WTC11 (cell line): ENCODE measurements at regions not wholly inside any gene's neighbourhood (a gene's known extent, or its start where the extent isn't known, plus 50 kb on each side); places are given as distances from the start of the nearest gene placed in this dataset.

Experiments
- ATAC-seq: fragments of 200-7000 bp; cut with Tn5 transposase; 2 replicates; pipeline ENCODE4 v1.10.0; 2021; ENCODE audit warnings: mild to moderate bottlenecking, moderate library complexity
- CTCF ChIA-PET: fragments of 300-600 bp; sonication (Branson Sonifier 250); formaldehyde crosslinking; loops from one replicate; lab custom pipeline; 2021; ENCODE audit warnings: antibody characterized with exemption; lab: Charles Lee
- POLR2A ChIA-PET: fragments of 350-600 bp; sonication (Branson Sonifier 250); formaldehyde crosslinking; loops from one replicate; lab custom pipeline; 2021; ENCODE audit warnings: antibody characterized with exemption; lab: Charles Lee
- DNase-seq: peaks from one replicate; pipeline ENCODE4 v3.0.0; 2021; ENCODE audit warnings: low spot score
- H3K27ac Mint-ChIP-seq: 2 replicates; pipeline ENCODE4 v1.8.0; 2021; ENCODE audit warnings: mixed read lengths
- H3K27me3 Mint-ChIP-seq: 2 replicates; pipeline ENCODE4 v1.8.0; 2021; ENCODE audit warnings: low read depth, mild to moderate bottlenecking, moderate library complexity, mixed read lengths
- H3K36me3 Mint-ChIP-seq: 2 replicates; pipeline ENCODE4 v1.8.0; 2021; ENCODE audit warnings: mixed read lengths
- H3K4me1 Mint-ChIP-seq: 2 replicates; pipeline ENCODE4 v1.8.0; 2022; ENCODE audit warnings: mixed read lengths
- H3K4me3 Mint-ChIP-seq: 2 replicates; pipeline ENCODE4 v1.8.0; 2021; ENCODE audit warnings: mild to moderate bottlenecking, moderate library complexity, mixed read lengths
- H3K9me3 Mint-ChIP-seq: 2 replicates; pipeline ENCODE4 v1.8.0; 2021; ENCODE audit warnings: mixed read lengths
- CREB1 ChIP-seq: sonication (generic); formaldehyde crosslinking; IDR thresholded peaks from 2 replicates; pipeline ENCODE4 v1.8.0; 2023; ENCODE audit warnings: mild to moderate bottlenecking, missing genetic modification reagents
- E2F5 ChIP-seq: sonication (generic); formaldehyde crosslinking; IDR thresholded peaks from 2 replicates; pipeline ENCODE4 v1.8.1; 2022; ENCODE audit warnings: mild to moderate bottlenecking, moderate library complexity, missing genetic modification reagents
- ESRRA ChIP-seq: sonication (generic); formaldehyde crosslinking; IDR thresholded peaks from 2 replicates; pipeline ENCODE4 v1.8.1; 2022; ENCODE audit warnings: mild to moderate bottlenecking, missing genetic modification reagents, borderline replicate concordance
- FOXP1 ChIP-seq: sonication (generic); formaldehyde crosslinking; IDR thresholded peaks from 2 replicates; pipeline ENCODE4 v1.8.0; 2022; ENCODE audit warnings: missing genetic modification reagents, mild to moderate bottlenecking, moderate library complexity, borderline replicate concordance
- GTF2I ChIP-seq: fragments of 250-450 bp; sonication (Bioruptor Pico); conservative IDR thresholded peaks from 2 replicates; pipeline ENCODE4 v1.4.0; 2021; ENCODE audit warnings: mild to moderate bottlenecking
- HMGA2 ChIP-seq: fragments of 250-450 bp; sonication (Bioruptor Pico); IDR thresholded peaks from 2 replicates; pipeline ENCODE4 v1.4.0; 2021; ENCODE audit warnings: mild to moderate bottlenecking, moderate library complexity
- KAT7 ChIP-seq: sonication (generic); formaldehyde crosslinking; IDR thresholded peaks from 2 replicates; pipeline ENCODE4 v1.8.1; 2023; ENCODE audit warnings: missing genetic modification reagents, mild to moderate bottlenecking, borderline replicate concordance
- NFYB ChIP-seq: sonication (generic); formaldehyde crosslinking; conservative IDR thresholded peaks from 2 replicates; pipeline ENCODE4 v1.8.0; 2022; ENCODE audit warnings: low read depth, missing genetic modification reagents
- PREB ChIP-seq: sonication (generic); formaldehyde crosslinking; IDR thresholded peaks from 2 replicates; pipeline ENCODE4 v1.8.1; 2022; ENCODE audit warnings: mild to moderate bottlenecking, missing genetic modification reagents, moderate library complexity, borderline replicate concordance
- SP1 ChIP-seq: sonication (generic); formaldehyde crosslinking; conservative IDR thresholded peaks from 2 replicates; pipeline ENCODE4 v1.8.1; 2022; ENCODE audit warnings: missing genetic modification reagents
- TEAD1 ChIP-seq: sonication (generic); formaldehyde crosslinking; IDR thresholded peaks from 2 replicates; pipeline ENCODE4 v1.8.0; 2022; ENCODE audit warnings: mild to moderate bottlenecking, missing genetic modification reagents
- ZNF121 ChIP-seq: sonication (generic); formaldehyde crosslinking; IDR thresholded peaks from 2 replicates; pipeline ENCODE4 v1.8.0; 2023; ENCODE audit warnings: missing genetic modification reagents
- ZNF425 ChIP-seq: fragments of 250-450 bp; sonication (Bioruptor Pico); conservative IDR thresholded peaks from 2 replicates; pipeline ENCODE4 v1.9.0; 2021; ENCODE audit warnings: mild to moderate bottlenecking
- ZNF671 ChIP-seq: fragments of 250-450 bp; sonication (Bioruptor Pico); IDR thresholded peaks from 2 replicates; pipeline ENCODE4 v1.8.0; 2021; ENCODE audit warnings: mild to moderate bottlenecking
- ZSCAN18 ChIP-seq: fragments of 250-450 bp; sonication (Bioruptor Pico); IDR thresholded peaks from 2 replicates; pipeline ENCODE4 v2.1.2; 2022; ENCODE audit warnings: mild to moderate bottlenecking, moderate library complexity
- TF ChIP-seq, protein P1 (sequence below): sonication (generic); formaldehyde crosslinking; IDR thresholded peaks from 2 replicates; pipeline ENCODE4 v1.8.0; 2022; ENCODE audit warnings: mild to moderate bottlenecking, missing genetic modification reagents
- TF ChIP-seq, protein P2 (sequence below): fragments of 250-450 bp; sonication (Bioruptor Pico); IDR thresholded peaks from 2 replicates; pipeline ENCODE4 v1.8.0; 2021; ENCODE audit warnings: mild to moderate bottlenecking

DNA sequence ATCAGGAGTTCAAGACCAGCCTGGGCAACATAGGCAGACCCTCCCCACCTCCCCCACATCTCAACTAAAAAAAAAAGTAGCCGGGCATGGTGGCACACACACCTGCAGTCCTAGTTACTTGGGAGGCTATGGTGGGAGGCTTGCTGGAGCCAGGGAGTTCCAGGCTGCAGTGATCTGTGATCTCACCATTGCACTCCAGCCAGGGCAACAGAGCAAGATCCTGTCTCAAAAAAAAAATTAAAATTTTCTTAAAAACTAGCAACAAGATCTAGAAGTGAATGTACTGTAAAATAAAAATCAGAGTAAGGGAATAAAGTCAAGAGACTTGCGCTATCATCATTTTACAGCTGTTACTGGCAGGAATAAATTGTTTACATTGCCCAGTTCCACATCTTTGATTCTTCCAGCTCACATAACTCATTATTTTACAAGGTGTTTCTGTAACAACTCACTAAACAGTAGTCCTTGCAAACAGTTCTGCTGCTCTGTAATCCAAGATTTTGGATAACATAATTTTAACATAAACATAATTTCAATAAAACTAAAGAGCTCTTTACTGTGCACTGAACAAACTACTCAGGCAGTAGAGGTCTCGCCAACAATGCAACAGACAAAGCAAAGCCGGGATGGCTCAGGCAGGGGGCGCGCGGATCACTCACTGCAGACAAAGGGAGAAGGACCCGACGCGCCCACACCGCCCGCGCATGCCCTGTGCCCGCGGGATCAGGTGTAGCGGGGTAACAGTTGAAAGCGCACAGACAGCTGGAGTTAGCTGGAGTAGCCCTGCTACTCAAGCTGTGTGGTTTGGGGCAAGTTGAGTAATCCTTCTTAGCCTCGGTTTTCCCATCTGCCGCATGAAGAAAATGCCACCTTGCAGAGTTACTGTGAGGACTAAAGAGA is 73.3 kb upstream of the NFE2L3 start:
- ATAC-seq: peak; percentile 97
- Mint-ChIP-seq H3K4me1 (peaks cover 33% of the 10 kb centered on the region), H3K36me3 (no peaks in the 10 kb centered on the region), H3K4me3 (peak overlapping the region; percentile 20), H3K27ac (no peak overlapping the region), H3K9me3 (no peaks in the 10 kb centered on the region), H3K27me3 (no peaks in the 10 kb centered on the region; the same call in 1 of the 2 replicates)
- DNase-seq: peak; percentile 85
- POLR2A ChIA-PET: interaction anchor here (0.7 to 1.2 kb wide), 2 partner anchors 109 to 123 kb away, joined by 3 read pairs; partner anchors contain the start of gene CBX3
- 0 out of 2 replicates have a peak, but pooled peaks have one; percentile 22 for TF ChIP-seq SP1
- no peak for TF ChIP-seq CREB1 (CRISPR knock-in tag)
- peak; percentile 63; the same call in 1 of the 2 replicates for TF ChIP-seq ZNF121 (CRISPR knock-in tag)
- TF ChIP-seq KAT7 (CRISPR knock-in tag): no peak
- TF ChIP-seq, protein P1, sequence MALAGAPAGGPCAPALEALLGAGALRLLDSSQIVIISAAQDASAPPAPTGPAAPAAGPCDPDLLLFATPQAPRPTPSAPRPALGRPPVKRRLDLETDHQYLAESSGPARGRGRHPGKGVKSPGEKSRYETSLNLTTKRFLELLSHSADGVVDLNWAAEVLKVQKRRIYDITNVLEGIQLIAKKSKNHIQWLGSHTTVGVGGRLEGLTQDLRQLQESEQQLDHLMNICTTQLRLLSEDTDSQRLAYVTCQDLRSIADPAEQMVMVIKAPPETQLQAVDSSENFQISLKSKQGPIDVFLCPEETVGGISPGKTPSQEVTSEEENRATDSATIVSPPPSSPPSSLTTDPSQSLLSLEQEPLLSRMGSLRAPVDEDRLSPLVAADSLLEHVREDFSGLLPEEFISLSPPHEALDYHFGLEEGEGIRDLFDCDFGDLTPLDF: no peak
- CTCF ChIA-PET: interaction anchor here (0.7 to 5.4 kb wide), 19 partner anchors 12 to 300 kb away, joined by 3 to 52 read pairs (median 4); partner anchors contain the start of gene NFE2L3

DNA sequence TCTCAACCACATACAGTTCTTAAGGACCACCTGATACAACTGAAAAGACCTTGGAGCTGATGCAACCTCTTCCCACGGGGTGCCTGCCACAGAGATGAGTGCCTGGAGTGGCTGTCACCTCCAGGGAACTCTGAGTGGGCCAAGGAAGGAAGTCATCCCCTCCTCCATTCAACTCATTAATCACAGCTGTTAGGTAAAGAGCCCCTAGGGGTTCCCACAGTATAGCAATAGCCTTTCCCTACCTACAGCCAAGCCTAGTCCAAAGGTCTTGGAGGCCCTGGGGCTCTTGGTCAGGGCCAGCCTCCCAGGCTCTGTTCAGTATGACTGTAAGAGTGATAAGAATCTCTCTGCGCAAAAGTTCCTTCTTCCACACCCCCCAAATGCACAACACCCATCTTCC is 70.4 kb upstream of the NFE2L3 start:
- ChIA-PET POLR2A (interaction anchor here (0.5 to 0.9 kb wide), 2 partner anchors 20 to 29 kb away, joined by 3 to 4 read pairs; no protein-coding TSS in a partner anchor), CTCF (interaction anchor here (0.9 to 5.4 kb wide), 7 partner anchors 9 to 283 kb away, joined by 3 to 52 read pairs (median 3); no protein-coding TSS in a partner anchor)
- ATAC-seq (peak; percentile 76), DNase-seq (no peak)
- TF ChIP-seq, protein P2, sequence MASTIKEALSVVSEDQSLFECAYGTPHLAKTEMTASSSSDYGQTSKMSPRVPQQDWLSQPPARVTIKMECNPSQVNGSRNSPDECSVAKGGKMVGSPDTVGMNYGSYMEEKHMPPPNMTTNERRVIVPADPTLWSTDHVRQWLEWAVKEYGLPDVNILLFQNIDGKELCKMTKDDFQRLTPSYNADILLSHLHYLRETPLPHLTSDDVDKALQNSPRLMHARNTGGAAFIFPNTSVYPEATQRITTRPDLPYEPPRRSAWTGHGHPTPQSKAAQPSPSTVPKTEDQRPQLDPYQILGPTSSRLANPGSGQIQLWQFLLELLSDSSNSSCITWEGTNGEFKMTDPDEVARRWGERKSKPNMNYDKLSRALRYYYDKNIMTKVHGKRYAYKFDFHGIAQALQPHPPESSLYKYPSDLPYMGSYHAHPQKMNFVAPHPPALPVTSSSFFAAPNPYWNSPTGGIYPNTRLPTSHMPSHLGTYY: no peak
- TF ChIP-seq ZNF671 (CRISPR knock-in tag) (no peak), ESRRA (CRISPR knock-in tag) (no peak), ZNF425 (CRISPR knock-in tag) (no peak), E2F5 (no peak), PREB (CRISPR knock-in tag) (no peak), NFYB (CRISPR knock-in tag) (no peak), GTF2I (CRISPR knock-in tag) (no peak), TEAD1 (CRISPR knock-in tag) (no peak), HMGA2 (no peak), ZSCAN18 (no peak), FOXP1 (no peak)
- Mint-ChIP-seq H3K4me1 (peaks cover 42% of the 10 kb centered on the region), H3K36me3 (no peaks in the 10 kb centered on the region), H3K9me3 (no peaks in the 10 kb centered on the region), H3K27ac (no peak overlapping the region), H3K4me3 (no peak overlapping the region), H3K27me3 (no peaks in the 10 kb centered on the region; the same call in 1 of the 2 replicates)
